B cell (primary cell): ENCODE measurements at regions not wholly inside any gene's neighbourhood (a gene's known extent, or its start where the extent isn't known, plus 50 kb on each side); places are given as distances from the start of the nearest gene placed in this dataset.

Experiments used
- ATAC-seq: fragments of 200-7000 bp; cut with Tn5 transposase; one replicate; pipeline ENCODE4 v1.10.0; 2021; ENCODE audit warnings: low read depth, mild to moderate bottlenecking, moderate number of reproducible peaks, moderate library complexity
- CTCF ChIA-PET: fragments of 350-600 bp; sonication (Branson Sonifier 250); formaldehyde crosslinking; loops from one replicate; lab custom pipeline; 2021; ENCODE audit warnings: antibody characterized with exemption, inconsistent platforms; lab: Charles Lee
- POLR2A ChIA-PET: fragments of 350-600 bp; sonication (Branson Sonifier 250); formaldehyde crosslinking; loops from one replicate; lab custom pipeline; 2021; ENCODE audit warnings: antibody characterized with exemption; lab: Charles Lee
- DNase-seq: peaks from one replicate; pipeline ENCODE4 v3.0.0; 2013
- H2AFZ ChIP-seq: 2 replicates; pipeline ENCODE4 v1.6.1; 2012; ENCODE audit warnings: mild to moderate bottlenecking, low read depth, low read length; ENCODE audit not compliant: insufficient read depth, poor library complexity, severe bottlenecking
- H3K27ac ChIP-seq, 2 donors: 1 replicate in 1 of 2; 2 replicates in 1 of 2; pipeline ENCODE4 v1.5.1; 2012 to 2013; ENCODE audit warnings: low read length in 2 of 2, mild to moderate bottlenecking in 2 of 2, moderate library complexity in 1 of 2
- H3K27me3 ChIP-seq, 4 experiments: fragments of 200-600 bp in 1 of 4; sonication (generic) in 1 of 4; replicated peaks in 1 of 4; 1 replicate in 2 of 4; 2 replicates in 2 of 4; pipeline versions ENCODE4 v1.6.1 to v1.7.0; 2013 to 2016; ENCODE audit warnings: low read length in 3 of 4, mild to moderate bottlenecking in 2 of 4, mixed read lengths in 1 of 4, moderate library complexity in 1 of 4; ENCODE audit not compliant: insufficient read depth in 4 of 4, control insufficient read depth in 3 of 4; ENCODE audit errors: control extremely low read depth in 1 of 4
- H3K36me3 ChIP-seq, 2 experiments: replicated peaks in 1 of 2; 1 replicate in 1 of 2; 2 replicates in 1 of 2; pipeline versions ENCODE4 v1.6.1 to v1.7.1; 2013; ENCODE audit warnings: low read length in 1 of 2; ENCODE audit not compliant: insufficient read depth in 2 of 2, control insufficient read depth in 1 of 2; ENCODE audit errors: control extremely low read depth in 1 of 2, extremely low read depth in 1 of 2
- H3K4me1 ChIP-seq, 2 donors: fragments of 200-600 bp in 1 of 2; sonication (generic) in 1 of 2; 1 replicate in 1 of 2; 2 replicates in 1 of 2; pipeline versions ENCODE4 v1.5.1 to v1.6.1; 2013 to 2017; ENCODE audit warnings: low read length in 2 of 2; ENCODE audit not compliant: control insufficient read depth in 2 of 2, insufficient read depth in 2 of 2
- H3K4me2 ChIP-seq: replicated peaks from 2 replicates; pipeline ENCODE3; 2012; ENCODE audit warnings: mild to moderate bottlenecking, low read depth, low read length; ENCODE audit not compliant: poor library complexity, severe bottlenecking
- H3K4me3 ChIP-seq, 5 experiments: fragments of 200-600 bp in 1 of 5; sonication (generic) in 1 of 5; 1 replicate in 3 of 5; 2 replicates in 2 of 5; pipeline versions ENCODE4 v1.5.1 to v1.7.0; 2011 to 2016; ENCODE audit warnings: low read length in 4 of 5, mild to moderate bottlenecking in 4 of 5, low read depth in 2 of 5, control low read depth in 1 of 5, moderate library complexity in 1 of 5; ENCODE audit not compliant: insufficient read depth in 1 of 5; ENCODE audit errors: control extremely low read depth in 1 of 5, extremely low read depth in 1 of 5
- H3K79me2 ChIP-seq: fragments of 200-600 bp; sonication (generic); one replicate; pipeline ENCODE4 v1.6.0; 2016; ENCODE audit warnings: low read length; ENCODE audit not compliant: control insufficient read depth, insufficient read depth
- H3K9ac ChIP-seq: fragments of 200-600 bp; sonication (generic); 2 replicates; pipeline ENCODE4 v1.6.1; 2017; ENCODE audit warnings: mild to moderate bottlenecking, low read length, moderate library complexity
- H3K9me3 ChIP-seq, 3 donors: one replicate each; pipeline versions ENCODE4 v1.6.1 to v1.7.1; 2013; ENCODE audit warnings: low read length in 2 of 3; ENCODE audit not compliant: control insufficient read depth in 2 of 3, insufficient read depth in 1 of 3; ENCODE audit errors: control extremely low read depth in 1 of 3
- H4K20me1 ChIP-seq: 2 replicates; pipeline ENCODE4 v1.6.0; 2012; ENCODE audit warnings: mild to moderate bottlenecking, low read length; ENCODE audit not compliant: insufficient read depth, control insufficient read depth, poor library complexity, severe bottlenecking
- H3K27ac Mint-ChIP-seq: one replicate; pipeline ENCODE4 v1.8.0; 2021; ENCODE audit warnings: mixed read lengths
- H3K27me3 Mint-ChIP-seq: one replicate; pipeline ENCODE4 v1.8.0; 2021; ENCODE audit warnings: mixed read lengths
- H3K4me1 Mint-ChIP-seq: one replicate; pipeline ENCODE4 v1.8.0; 2021; ENCODE audit warnings: mixed read lengths
- H3K4me3 Mint-ChIP-seq: one replicate; pipeline ENCODE4 v1.8.0; 2021; ENCODE audit warnings: mixed read lengths
- H3K9me3 Mint-ChIP-seq: one replicate; pipeline ENCODE4 v1.8.0; 2022; ENCODE audit warnings: mixed read lengths; ENCODE audit not compliant: insufficient read depth
- CTCF ChIP-seq: fragments of 200-600 bp; IDR thresholded peaks from one replicate; pipeline ENCODE4 v1.8.0; 2022; ENCODE audit warnings: antibody characterized with exemption, mild to moderate bottlenecking
- EZH2 ChIP-seq: IDR thresholded peaks from 2 replicates; pipeline ENCODE4 v1.6.1; 2012; ENCODE audit warnings: borderline replicate concordance, low read depth, mild to moderate bottlenecking, moderate library complexity, low read length; ENCODE audit not compliant: insufficient read depth, poor library complexity, severe bottlenecking
- WGBS: methylation state at CpG from one replicate; pipeline ENCODE4 v1.1.5; 2013; ENCODE audit warnings: missing lambda C conversion rate; ENCODE audit not compliant: insufficient coverage; 5-methylcytosine and 5-hydroxymethylcytosine counted together
- intact Hi-C: fragments of 100-400 bp; cut with micrococcal nuclease; formaldehyde crosslinking; loops from one replicate; pipeline ENCODE4 v1.10.0; 2022

- Histone ChIP-seq H4K20me1 (no peaks in the 10 kb centered on the region), H3K36me3 (no peaks in the 10 kb centered on the region), H3K79me2 (no peaks in the 10 kb centered on the region), H3K9ac (no peak overlapping the region), H3K27me3 (no peaks in the 10 kb centered on the region), H3K9me3 (no peaks in the 10 kb centered on the region), H3K27ac (no peak overlapping the region), H3K4me3 (no peak overlapping the region), H2AFZ (no peak overlapping the region), H3K4me1 (peaks cover 12% of the 10 kb centered on the region in 2 donors), H3K4me2 (no peak overlapping the region)
- Mint-ChIP-seq H3K9me3 (no peaks in the 10 kb centered on the region), H3K27me3 (no peaks in the 10 kb centered on the region), H3K27ac (no peak overlapping the region), H3K4me1 (peaks cover 23% of the 10 kb centered on the region), H3K4me3 (no peak overlapping the region)
- DNase-seq, result no peak
- CTCF ChIA-PET, result interaction anchor here (2.0 kb wide), 1 partner anchor 152 kb away, joined by 4 read pairs; no protein-coding TSS in a partner anchor
- 84% methylated on average over 3 of the region's 3 CpGs for WGBS
- POLR2A ChIA-PET, result no interaction called here
- intact Hi-C loops, result no loop called here
- no peak for ATAC-seq
- no peak for TF ChIP-seq CTCF
- TF ChIP-seq EZH2, result no peak
Measured at GRCh38 chr2:75315436-75315835, 116.1 kb upstream of the TACR1 start.

DNA sequence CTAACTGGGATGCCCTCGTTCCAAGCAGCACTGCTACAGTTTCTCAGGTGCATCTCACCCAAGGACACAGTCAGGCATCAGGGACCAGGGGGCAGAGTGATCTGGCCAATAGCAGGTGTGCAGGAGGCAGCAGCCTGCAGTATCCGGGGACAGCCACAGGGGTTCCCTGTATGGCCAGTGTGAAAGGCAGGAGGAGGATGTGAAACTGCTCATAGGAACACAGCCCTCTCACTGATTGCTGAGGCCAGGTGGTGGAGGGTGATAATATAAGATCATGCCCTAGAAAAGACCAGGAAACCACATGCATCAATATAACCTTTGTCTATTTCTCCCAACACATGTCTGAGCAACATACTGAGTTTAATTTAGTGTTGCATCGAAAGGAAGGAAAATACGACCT, 112.7 kb upstream of the TACR1 start:
- ATAC-seq (peak; percentile 100), DNase-seq (peak; percentile 69)
- ChIA-PET POLR2A (no interaction called here), CTCF (interaction anchor here (1.1 kb wide), 1 partner anchor 71 kb away, joined by 3 read pairs; no protein-coding TSS in a partner anchor)
- Mint-ChIP-seq H3K4me3 (peak overlapping the region; percentile 8), H3K27ac (no peak overlapping the region), H3K9me3 (no peaks in the 10 kb centered on the region), H3K27me3 (no peaks in the 10 kb centered on the region), H3K4me1 (peaks cover 17% of the 10 kb centered on the region)
- Histone ChIP-seq H2AFZ (no peak overlapping the region), H4K20me1 (no peaks in the 10 kb centered on the region), H3K4me1 (peaks cover 12% of the 10 kb centered on the region in 2 donors), H3K27ac (no peak overlapping the region), H3K9ac (no peak overlapping the region), H3K79me2 (no peaks in the 10 kb centered on the region), H3K27me3 (no peaks in the 10 kb centered on the region), H3K4me2 (no peak overlapping the region), H3K4me3 (no peak overlapping the region), H3K36me3 (no peaks in the 10 kb centered on the region), H3K9me3 (no peaks in the 10 kb centered on the region)
- TF ChIP-seq EZH2, result no peak
- peak; percentile 55 for TF ChIP-seq CTCF
- 62% methylated on average over 1 of the region's 4 CpGs for WGBS
- intact Hi-C loops, result loop anchor here (1.0 kb wide), 1 partner anchor 92 kb away; no protein-coding TSS in a partner anchor
